Erythroblast (primary cell): ENCODE measurements at regions not wholly inside any gene's neighbourhood (a gene's known extent, or its start where the extent isn't known, plus 50 kb on each side); places are given as distances from the start of the nearest gene placed in this dataset.

Experiments
- GATA1 ChIP-seq: IDR thresholded peaks from 2 replicates; pipeline ENCODE4 v1.6.1; 2011; ENCODE audit warnings: low read depth, mild to moderate bottlenecking, control low read depth, low read length, moderate library complexity
- POLR2A ChIP-seq: IDR thresholded peaks from 2 replicates; pipeline ENCODE4 v1.6.1; 2011; ENCODE audit warnings: mild to moderate bottlenecking, low read length

DNA sequence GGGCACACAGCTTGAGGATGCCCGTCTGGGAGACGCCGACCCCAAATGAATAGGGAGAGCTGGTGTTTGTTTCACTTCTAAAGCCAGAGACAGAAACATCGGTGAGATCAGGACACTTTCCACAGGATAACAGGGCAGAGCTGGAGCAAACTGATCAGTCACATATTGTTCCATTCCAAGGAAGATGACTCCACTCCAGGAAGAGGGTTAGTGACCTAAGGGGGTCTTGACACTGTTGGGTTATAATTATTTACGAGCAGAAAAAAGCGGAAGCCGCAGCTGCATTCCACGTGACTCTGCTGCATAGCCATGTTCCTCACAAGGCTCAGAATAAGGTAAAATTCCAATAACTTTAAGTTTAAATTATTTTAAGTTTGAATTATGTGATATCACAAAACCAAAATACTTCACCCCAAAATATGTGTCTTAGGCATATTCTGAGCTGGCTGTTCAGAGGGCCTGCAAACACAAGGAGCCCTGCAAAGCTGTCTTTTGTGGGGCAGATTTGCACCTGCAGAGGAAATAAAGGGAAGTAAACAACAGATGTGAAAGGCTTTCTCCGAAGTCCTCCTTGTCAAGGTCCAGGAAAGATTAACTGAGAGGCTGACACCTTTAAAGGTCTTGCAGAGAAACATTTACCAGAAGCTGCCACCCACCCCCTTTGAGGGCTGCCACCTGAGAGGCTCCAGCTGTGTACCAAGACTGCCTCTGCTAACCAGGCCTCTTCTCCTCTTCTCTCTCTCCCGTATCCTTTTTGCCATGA lies 819.2 kb downstream of the UQCRFS1 start:
- TF ChIP-seq POLR2A = no peak
- TF ChIP-seq GATA1 = no peak
